Right lobe of liver (tissue), 6 donors: ENCODE measurements at regions not wholly inside any gene's neighbourhood (a gene's known extent, or its start where the extent isn't known, plus 50 kb on each side); places are given as distances from the start of the nearest gene placed in this dataset.

Experiments used
- ATAC-seq, 4 donors: fragments of 200-7000 bp; cut with Tn5 transposase; one replicate each; pipeline ENCODE4 v1.9.1; 2020; ENCODE audit warnings: mild to moderate bottlenecking in 4 of 4, moderate library complexity in 4 of 4
- DNase-seq, 3 donors: peaks; one replicate each; pipeline ENCODE4 v3.0.0-alpha.2; 2020
- H3K27ac ChIP-seq, 3 donors: fragments of 200-600 bp; one replicate each; pipeline ENCODE4 v1.8.0; 2022
- H3K27me3 ChIP-seq, 2 donors: fragments of 200-600 bp; one replicate each; pipeline ENCODE4 v1.8.0; 2022
- H3K36me3 ChIP-seq, 4 donors: fragments of 200-600 bp; sonication (generic) in 1 of 4; one replicate each; pipeline versions ENCODE4 v1.5.1 to v1.8.0; 2017 to 2022; ENCODE audit warnings: control low read depth in 1 of 4
- H3K4me1 ChIP-seq, 4 donors: fragments of 200-600 bp; sonication (generic) in 1 of 4; one replicate each; pipeline versions ENCODE4 v1.5.1 to v1.8.0; 2017 to 2022; ENCODE audit warnings: control low read depth in 1 of 4
- H3K4me3 ChIP-seq, 3 donors: fragments of 200-600 bp; one replicate each; pipeline ENCODE4 v1.8.0; 2022
- H3K9me3 ChIP-seq, 4 donors: fragments of 200-600 bp; sonication (generic) in 1 of 4; one replicate each; pipeline versions ENCODE4 v1.5.1 to v1.8.0; 2017 to 2022; ENCODE audit warnings: control low read depth in 1 of 4
- POLR2A ChIP-seq: fragments of 450-650 bp; IDR thresholded peaks from one replicate; pipeline ENCODE4 v1.6.1; 2017; ENCODE audit warnings: antibody characterized with exemption, mild to moderate bottlenecking
- WGBS: methylation state at CpG from one replicate; pipeline ENCODE4 v1.1.6; 2018; ENCODE audit warnings: low coverage, low lambda C conversion rate; ENCODE audit not compliant: insufficient coverage; ENCODE audit errors: missing lambda C conversion rate; 5-methylcytosine and 5-hydroxymethylcytosine counted together
- intact Hi-C, 2 donors: fragments of 100-400 bp; cut with DNase I; formaldehyde crosslinking; loops; one replicate each; pipeline versions ENCODE4 v1.11.2 to v1.14.1; 2022
- TF ChIP-seq, protein P1 (sequence below), 4 donors: fragments of 200-600 bp in 3 of 4; fragments of 450-650 bp in 1 of 4; IDR thresholded peaks; one replicate each; pipeline versions ENCODE4 v1.5.1 to v1.8.0; 2016 to 2022; ENCODE audit warnings: antibody characterized with exemption in 4 of 4, mild to moderate bottlenecking in 2 of 4
- donor health status: DM: no; HTN: yes; CAD: no.
- donor health status: DM: no; HTN: no; CAD: no.
- donor health status: DM: no; HTN: no; CAD: no.
- donor health status: DM: no; HTN: yes; CAD: no.
- donor health status: DM: no; HTN: yes; CAD: no.

DNA sequence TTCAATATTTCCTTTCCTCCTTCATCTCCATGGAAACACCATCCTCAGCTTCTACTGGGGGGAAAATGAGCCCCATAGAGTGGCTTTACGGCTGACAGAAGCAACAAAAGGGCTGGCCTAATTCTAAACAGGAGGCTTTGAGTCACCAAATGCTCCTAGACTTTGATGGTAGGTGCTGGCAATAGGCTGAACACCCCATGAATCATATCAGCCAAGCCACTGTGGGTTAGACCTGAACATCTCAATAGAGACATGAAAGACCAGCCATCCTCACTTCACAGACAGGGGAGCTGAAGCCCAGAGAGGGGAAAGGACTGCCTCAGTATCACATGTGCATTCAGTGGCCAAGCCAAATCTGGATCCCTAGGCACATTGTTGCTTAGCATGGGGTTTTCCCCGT lies 107.6 kb downstream of the AMER1 start:
- DNase-seq (no peak), ATAC-seq (no peak)
- intact Hi-C loops = no loop called here
- TF ChIP-seq, protein P1, sequence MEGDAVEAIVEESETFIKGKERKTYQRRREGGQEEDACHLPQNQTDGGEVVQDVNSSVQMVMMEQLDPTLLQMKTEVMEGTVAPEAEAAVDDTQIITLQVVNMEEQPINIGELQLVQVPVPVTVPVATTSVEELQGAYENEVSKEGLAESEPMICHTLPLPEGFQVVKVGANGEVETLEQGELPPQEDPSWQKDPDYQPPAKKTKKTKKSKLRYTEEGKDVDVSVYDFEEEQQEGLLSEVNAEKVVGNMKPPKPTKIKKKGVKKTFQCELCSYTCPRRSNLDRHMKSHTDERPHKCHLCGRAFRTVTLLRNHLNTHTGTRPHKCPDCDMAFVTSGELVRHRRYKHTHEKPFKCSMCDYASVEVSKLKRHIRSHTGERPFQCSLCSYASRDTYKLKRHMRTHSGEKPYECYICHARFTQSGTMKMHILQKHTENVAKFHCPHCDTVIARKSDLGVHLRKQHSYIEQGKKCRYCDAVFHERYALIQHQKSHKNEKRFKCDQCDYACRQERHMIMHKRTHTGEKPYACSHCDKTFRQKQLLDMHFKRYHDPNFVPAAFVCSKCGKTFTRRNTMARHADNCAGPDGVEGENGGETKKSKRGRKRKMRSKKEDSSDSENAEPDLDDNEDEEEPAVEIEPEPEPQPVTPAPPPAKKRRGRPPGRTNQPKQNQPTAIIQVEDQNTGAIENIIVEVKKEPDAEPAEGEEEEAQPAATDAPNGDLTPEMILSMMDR (IDR thresholded peaks at IDR 0.05) = no peak
- no peak for TF ChIP-seq POLR2A
- H3K27ac ChIP-seq = no peak overlapping the region
- 49% methylated on average over 2 of the region's 2 CpGs for WGBS
- no peak overlapping the region for H3K4me3 ChIP-seq
- no peaks in the 10 kb centered on the region for H3K9me3 ChIP-seq
- peaks cover 0 to 4% of the 10 kb centered on the region in 2 donors for H3K27me3 ChIP-seq
- H3K36me3 ChIP-seq = no peaks in the 10 kb centered on the region
- H3K4me1 ChIP-seq = no peaks in the 10 kb centered on the region

DNA sequence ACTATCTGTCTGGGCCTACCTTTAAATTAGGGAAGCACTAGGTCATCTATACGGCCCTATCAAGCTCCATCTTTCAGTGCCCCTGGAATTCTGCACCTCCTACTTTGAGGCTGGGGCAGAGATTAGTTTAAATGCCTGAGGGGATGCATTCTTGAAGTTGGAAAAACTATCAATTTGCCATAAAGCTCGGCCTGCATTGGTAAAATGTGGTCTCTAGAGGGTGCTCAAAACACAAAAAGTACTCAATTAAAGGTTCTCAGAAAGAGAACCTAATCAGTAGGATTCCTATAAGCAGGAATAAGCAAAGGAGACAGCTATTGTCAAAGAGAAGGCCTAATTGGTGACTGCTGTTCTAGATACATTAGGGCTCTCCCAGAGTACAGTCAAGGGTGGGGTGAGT lies 111.7 kb downstream of the AMER1 start:
- ATAC-seq (peak; percentile 58 to 67 (median 64)), DNase-seq (no peak)
- Histone ChIP-seq H3K36me3 (no peaks in the 10 kb centered on the region), H3K4me3 (no peak overlapping the region), H3K27ac (no peak overlapping the region), H3K9me3 (no peaks in the 10 kb centered on the region), H3K27me3 (no peaks in the 10 kb centered on the region), H3K4me1 (no peaks in the 10 kb centered on the region)
- no peak for TF ChIP-seq POLR2A
- TF ChIP-seq, protein P1 (IDR thresholded peaks at IDR 0.05) = peak; percentile 42 to 54 (median 48)
- intact Hi-C loops = no loop called here
- 10% methylated on average over 2 of the region's 2 CpGs for WGBS
